NCI-H1694 (cell line): ENCODE measurements at regions not wholly inside any gene's neighbourhood (a gene's known extent, or its start where the extent isn't known, plus 50 kb on each side); places are given as distances from the start of the nearest gene placed in this dataset.
"Not testable (repeated sequence)": the region's sequence is repeated elsewhere in the genome, so short reads cannot be mapped to it uniquely, and the experiment has no call there.

ENCODE experiments used
- DNase-seq: peaks from one replicate; lab custom pipeline; 2025; lab: John Stamatoyannopoulos, UW

GRCh38 chr15:38745126-38745525 lies 180.5 kb upstream of the RASGRP1 start:
- DNase-seq, result no peak

GRCh38 chr15:38745626-38746025 lies 181.0 kb upstream of the RASGRP1 start:
- DNase-seq, result no peak

GRCh38 chr15:38746211-38746610 lies 181.6 kb upstream of the RASGRP1 start:
- DNase-seq, result no peak

- no peak for DNase-seq
Observed at GRCh38 chr15:38748710-38749109, 184.1 kb upstream of the RASGRP1 start.

- DNase-seq, result no peak
Observed at GRCh38 chr15:38750786-38751185, 186.2 kb upstream of the RASGRP1 start.

- DNase-seq, result no peak
Observed at GRCh38 chr15:38755718-38756117, 191.1 kb upstream of the RASGRP1 start.

- no peak for DNase-seq
Observed at GRCh38 chr15:38756441-38756840, 191.8 kb upstream of the RASGRP1 start.

GRCh38 chr15:38758043-38758442 lies 193.4 kb upstream of the RASGRP1 start:
- DNase-seq, result no peak

GRCh38 chr15:38761681-38762080 lies 197.1 kb upstream of the RASGRP1 start:
- no peak for DNase-seq

GRCh38 chr15:38768970-38769369 lies 204.4 kb upstream of the RASGRP1 start:
- no peak for DNase-seq

- DNase-seq, result no peak
Observed at GRCh38 chr15:38769492-38769891, 204.9 kb upstream of the RASGRP1 start.

- not testable (repeated sequence) for DNase-seq
Observed at GRCh38 chr15:38774076-38774475, 209.5 kb upstream of the RASGRP1 start.

GRCh38 chr15:38781196-38781595 lies 216.6 kb upstream of the RASGRP1 start:
- no peak for DNase-seq

- no peak for DNase-seq
Observed at GRCh38 chr15:38782156-38782555, 217.5 kb upstream of the RASGRP1 start.

- DNase-seq, result no peak
Observed at GRCh38 chr15:38788918-38789317, 224.3 kb upstream of the RASGRP1 start.

- DNase-seq, result no peak
Observed at GRCh38 chr15:38789566-38789965, 225.0 kb upstream of the RASGRP1 start.

- DNase-seq, result no peak
Observed at GRCh38 chr15:38793206-38793810, 228.7 kb upstream of the RASGRP1 start.

- DNase-seq, result no peak
Observed at GRCh38 chr15:38795471-38796245, 231.0 kb upstream of the RASGRP1 start.

GRCh38 chr15:38796589-38796988 lies 232.0 kb upstream of the RASGRP1 start:
- no peak for DNase-seq

GRCh38 chr15:38797506-38797905 lies 232.9 kb upstream of the RASGRP1 start:
- not testable (repeated sequence) for DNase-seq

- not testable (repeated sequence) for DNase-seq
Observed at GRCh38 chr15:38799202-38799601, 234.6 kb upstream of the RASGRP1 start.

- DNase-seq, result no peak
Observed at GRCh38 chr15:38809621-38810020, 245.0 kb upstream of the RASGRP1 start.

GRCh38 chr15:38810686-38811085 lies 246.1 kb upstream of the RASGRP1 start:
- no peak for DNase-seq

- not testable (repeated sequence) for DNase-seq
Observed at GRCh38 chr15:38814254-38814653, 249.6 kb upstream of the RASGRP1 start.
